ENCODE measurements at regions not wholly inside any gene's neighbourhood (a gene's known extent, or its start where the extent isn't known, plus 50 kb on each side); places are given as distances from the start of the nearest gene placed in this dataset.

- intact Hi-C loops (cut with micrococcal nuclease; ENCODE audit: unreplicated experiment) (no loop called here), in situ Hi-C loops (cut with HindIII; ENCODE audit: extremely low pct_ligation_motif_present, low pct_unique_long_range_greater_than_20kb) (no loop called here)
- POLR2A ChIA-PET: no interaction called here
- H3K9ac ChIP-seq (ENCODE audit: insufficient read depth, low read depth, low read length): no peak overlapping the region
- no peaks in the 10 kb centered on the region for H3K4me1 ChIP-seq (ENCODE audit: insufficient read depth, low read length)
- no peaks in the 10 kb centered on the region for H3K79me2 ChIP-seq (ENCODE audit: insufficient read depth, low read length)
- CTCF ChIA-PET (ENCODE audit: low intra/inter-chr PET ratio, low total read pairs): no interaction called here
- H3K4me3 ChIP-seq (replicated peaks in 1 of 3; ENCODE audit: insufficient read depth in 1 of 3, low read depth in 2 of 3, low read length in 3 of 3): no peak overlapping the region
- no peak overlapping the region for H3K27ac ChIP-seq (ENCODE audit: extremely low read length, insufficient read depth, low read length)
- ATAC-seq: no peak
- TF ChIP-seq FOXA3 (CRISPR knock-in tag; IDR thresholded peaks at IDR 0.05) (no peak), NPAS2 (CRISPR knock-in tag; IDR thresholded peaks at IDR 0.05; ENCODE audit: borderline replicate concordance) (no peak), FOXM1 (CRISPR knock-in tag; IDR thresholded peaks at IDR 0.05) (no peak)
- H3K9me3 ChIP-seq (ENCODE audit: low read length): no peaks in the 10 kb centered on the region
- no peaks in the 10 kb centered on the region for H3K27me3 ChIP-seq (ENCODE audit: control insufficient read depth in 1 of 2, insufficient read depth in 2 of 2, low read length in 2 of 2)
- DNase-seq (ENCODE audit: low spot score): no peak
- no peaks in the 10 kb centered on the region for H3K36me3 ChIP-seq (replicated peaks in 1 of 2; ENCODE audit: control insufficient read depth in 1 of 2, insufficient read depth in 2 of 2, low read length in 2 of 2)
- no TSS peak for BruUV-seq (replicated peaks)
- no peak overlapping the region for H2AFZ ChIP-seq (ENCODE audit: low read length)
- no peaks in the 10 kb centered on the region for H4K20me1 ChIP-seq (ENCODE audit: insufficient read depth, low read length)
- no peak for FAIRE-seq
- no peak overlapping the region for H3K4me2 ChIP-seq (ENCODE audit: low read depth, low read length)
Measured at GRCh38 chr9:30244877-30245276, 2139.6 kb upstream of the ACO1 start.

GRCh38 chr9:30250872-30251271 is 2133.6 kb upstream of the ACO1 start:
- no peak overlapping the region for H3K27ac ChIP-seq (ENCODE audit: extremely low read length, insufficient read depth, low read length)
- ATAC-seq (no peak), FAIRE-seq (no peak), DNase-seq (ENCODE audit: low spot score) (no peak)
- no TSS peak for BruUV-seq (replicated peaks)
- H3K4me3 ChIP-seq (replicated peaks in 1 of 3; ENCODE audit: insufficient read depth in 1 of 3, low read depth in 2 of 3, low read length in 3 of 3): no peak overlapping the region
- no peak overlapping the region for H3K9ac ChIP-seq (ENCODE audit: insufficient read depth, low read depth, low read length)
- ChIA-PET POLR2A (interaction anchor here (0.6 kb wide), 1 partner anchor 1747 kb away, joined by 3 read pairs; no protein-coding TSS in a partner anchor), CTCF (ENCODE audit: low intra/inter-chr PET ratio, low total read pairs) (no interaction called here)
- intact Hi-C loops (cut with micrococcal nuclease; ENCODE audit: unreplicated experiment): no loop called here
- no peaks in the 10 kb centered on the region for H4K20me1 ChIP-seq (ENCODE audit: insufficient read depth, low read length)
- no peaks in the 10 kb centered on the region for H3K79me2 ChIP-seq (ENCODE audit: insufficient read depth, low read length)
- H3K4me2 ChIP-seq (ENCODE audit: low read depth, low read length): no peak overlapping the region
- in situ Hi-C loops (cut with HindIII; ENCODE audit: extremely low pct_ligation_motif_present, low pct_unique_long_range_greater_than_20kb): no loop called here
- 0% methylated on average over 1 of the region's 1 CpG for WGBS (ENCODE audit: low lambda C conversion rate)
- H3K9me3 ChIP-seq (ENCODE audit: low read length): no peaks in the 10 kb centered on the region
- H3K36me3 ChIP-seq (replicated peaks in 1 of 2; ENCODE audit: control insufficient read depth in 1 of 2, insufficient read depth in 2 of 2, low read length in 2 of 2): no peaks in the 10 kb centered on the region
- H2AFZ ChIP-seq (ENCODE audit: low read length): no peak overlapping the region
- no peaks in the 10 kb centered on the region for H3K4me1 ChIP-seq (ENCODE audit: insufficient read depth, low read length)
- TF ChIP-seq HNRNPUL1 (IDR thresholded peaks at IDR 0.05; ENCODE audit: low read depth, low read length) (no peak), MNT (IDR thresholded peaks at IDR 0.05) (peak; percentile 66)
- no peaks in the 10 kb centered on the region for H3K27me3 ChIP-seq (ENCODE audit: control insufficient read depth in 1 of 2, insufficient read depth in 2 of 2, low read length in 2 of 2)
